ENCODE measurements at regions not wholly inside any gene's neighbourhood (a gene's known extent, or its start where the extent isn't known, plus 50 kb on each side); places are given as distances from the start of the nearest gene placed in this dataset.

- no peak for DNase-seq
Measured at GRCh38 chr16:79800016-79800608, 199.6 kb upstream of the MAF start.

GRCh38 chr16:79798416-79799053 lies 198.0 kb upstream of the MAF start:
- DNase-seq = no peak

GRCh38 chr16:79797486-79797885 lies 196.9 kb upstream of the MAF start:
- no peak for DNase-seq

- DNase-seq = no peak
Measured at GRCh38 chr16:79795556-79795955, 195.0 kb upstream of the MAF start.

GRCh38 chr16:79794941-79795340 lies 194.4 kb upstream of the MAF start:
- no peak for DNase-seq

GRCh38 chr16:79792664-79793351 lies 192.3 kb upstream of the MAF start:
- no peak for DNase-seq

GRCh38 chr16:79792076-79792475 lies 191.5 kb upstream of the MAF start:
- no peak for DNase-seq

GRCh38 chr16:79790854-79791253 lies 190.3 kb upstream of the MAF start:
- DNase-seq = no peak

GRCh38 chr16:79788949-79789348 lies 188.4 kb upstream of the MAF start:
- no peak for DNase-seq

GRCh38 chr16:79786389-79786788 lies 185.9 kb upstream of the MAF start:
- DNase-seq = no peak

- DNase-seq = no peak
Measured at GRCh38 chr16:79784007-79784406, 183.5 kb upstream of the MAF start.

GRCh38 chr16:79777679-79778078 lies 177.1 kb upstream of the MAF start:
- DNase-seq = no peak

GRCh38 chr16:79776243-79776847 lies 175.8 kb upstream of the MAF start:
- no peak for DNase-seq

GRCh38 chr16:79772784-79773183 lies 172.2 kb upstream of the MAF start:
- no peak for DNase-seq

GRCh38 chr16:79772048-79772447 lies 171.5 kb upstream of the MAF start:
- no peak for DNase-seq

- DNase-seq = peak in 1 of 2 experiments; percentile 53
Measured at GRCh38 chr16:79770244-79771064, 169.9 kb upstream of the MAF start.

GRCh38 chr16:79769928-79770243 lies 169.3 kb upstream of the MAF start:
- no peak for DNase-seq

GRCh38 chr16:79769270-79769927 lies 168.9 kb upstream of the MAF start:
- DNase-seq = no peak

GRCh38 chr16:79768276-79768970 lies 167.9 kb upstream of the MAF start:
- DNase-seq = no peak

GRCh38 chr16:79767421-79768275 lies 167.1 kb upstream of the MAF start:
- no peak for DNase-seq

GRCh38 chr16:79765901-79766394 lies 165.4 kb upstream of the MAF start:
- DNase-seq = no peak

Data from NCI-H446 (cell line).